Heart left ventricle (tissue), 13 donors: ENCODE measurements at regions not wholly inside any gene's neighbourhood (a gene's known extent, or its start where the extent isn't known, plus 50 kb on each side); places are given as distances from the start of the nearest gene placed in this dataset.

Experiments
- CTCF ChIP-seq, 12 donors: fragments of 200-600 bp; sonication (generic) in 4 of 12; IDR thresholded peaks; one replicate each; pipeline versions ENCODE4 v1.5.0 to v1.8.0; 2018 to 2022; ENCODE audit warnings: antibody characterized with exemption in 12 of 12, mild to moderate bottlenecking in 5 of 12
- POLR2A ChIP-seq, 2 donors: fragments of 450-650 bp; IDR thresholded peaks; one replicate each; pipeline ENCODE4 v1.6.1; 2017; ENCODE audit warnings: antibody characterized with exemption in 2 of 2, mild to moderate bottlenecking in 2 of 2, moderate library complexity in 2 of 2
- donor health status: ischemic (EF 13 %, LVEDD 7.1; RV severe dilation, severe dysfunction).
- donor health status: DM: no; HTN: yes; CAD: no.
- donor health status: DM: no; HTN: no; CAD: no.
- donor health status: ischemic (EF 25% LVEDD 6.9; RV normal size, moderate dysfunction).
- donor health status: ischemic (EF 25% LVEDD 5.7; RV mildly dilated, moderate dysfunction).
- donor health status: ischemic (EF 35%, LVEDD 5.7; RV mildly dilated, moderate dysfunction).
- donor health status: nonischemic (EF 11% LVEDD 7.7; RV severe dilation, severe dysfunction).
- donor health status: DM: yes; HTN: yes; CAD: no.
- donor health status: PGD.
- donor health status: ischemic (EF 29% LVEDD 5.4; RV normal size, mild dysfunction).
- donor health status: nonischemic (EF 23%, LVEDD 6.1; RV moderate dilation, normal function).

- no peak for TF ChIP-seq POLR2A (IDR thresholded peaks at IDR 0.05)
- no peak for TF ChIP-seq CTCF (IDR thresholded peaks at IDR 0.05)
Measured at GRCh38 chr16:76942089-76942488, 248.9 kb upstream of the MON1B start.
